ENCODE measurements at regions not wholly inside any gene's neighbourhood (a gene's known extent, or its start where the extent isn't known, plus 50 kb on each side); places are given as distances from the start of the nearest gene placed in this dataset.

- TF ChIP-seq POLR2A (IDR thresholded peaks at IDR 0.05) (no peak), CTCF (IDR thresholded peaks at IDR 0.05) (no peak)
Measured at GRCh38 chr6:145266432-145267075, 468.8 kb downstream of the EPM2A start.
